CD14-positive monocyte (primary cell): ENCODE measurements at regions not wholly inside any gene's neighbourhood (a gene's known extent, or its start where the extent isn't known, plus 50 kb on each side); places are given as distances from the start of the nearest gene placed in this dataset.

Experiments
- DNase-seq, 3 donors: peaks; one replicate each; pipeline ENCODE4 v3.0.0-alpha.2; 2011 to 2022
- H2AFZ ChIP-seq: 2 replicates; pipeline ENCODE4 v1.6.0; 2012; ENCODE audit warnings: mild to moderate bottlenecking, low read depth, low read length, inconsistent platforms; ENCODE audit not compliant: insufficient read depth, poor library complexity, severe bottlenecking
- H3K27ac ChIP-seq, 2 donors: 1 replicate in 1 of 2; 2 replicates in 1 of 2; pipeline ENCODE4 v1.5.1; 2012 to 2013; ENCODE audit warnings: low read length in 2 of 2, control low read depth in 1 of 2, inconsistent platforms in 1 of 2, low read depth in 1 of 2, mild to moderate bottlenecking in 1 of 2
- H3K27me3 ChIP-seq, 2 donors: one replicate each; pipeline versions ENCODE4 v1.6.0 to v1.6.1; 2011 to 2013; ENCODE audit warnings: low read length in 2 of 2; ENCODE audit not compliant: control insufficient read depth in 2 of 2, insufficient read depth in 2 of 2
- H3K36me3 ChIP-seq, 2 donors: replicated peaks in 1 of 2; 1 replicate in 1 of 2; 2 replicates in 1 of 2; pipeline versions ENCODE4 v1.5.1 to v1.6.1; 2012 to 2013; ENCODE audit warnings: low read length in 2 of 2, control low read depth in 1 of 2, inconsistent platforms in 1 of 2, mild to moderate bottlenecking in 1 of 2; ENCODE audit not compliant: insufficient read depth in 2 of 2, control insufficient read depth in 1 of 2
- H3K4me1 ChIP-seq, 2 donors: 1 replicate in 1 of 2; 2 replicates in 1 of 2; pipeline versions ENCODE4 v1.5.1 to v1.6.1; 2012 to 2013; ENCODE audit warnings: low read length in 2 of 2, control low read depth in 1 of 2, inconsistent platforms in 1 of 2, mild to moderate bottlenecking in 1 of 2, moderate library complexity in 1 of 2; ENCODE audit not compliant: insufficient read depth in 2 of 2, control insufficient read depth in 1 of 2
- H3K4me2 ChIP-seq: replicated peaks from 2 replicates; pipeline ENCODE3; 2012; ENCODE audit warnings: low read length, moderate library complexity, mild to moderate bottlenecking; ENCODE audit not compliant: poor library complexity, severe bottlenecking; ENCODE audit errors: extremely low read depth
- H3K4me3 ChIP-seq, 3 experiments: fragments of 200-600 bp in 1 of 3; sonication (generic) in 1 of 3; replicated peaks in 1 of 3; 1 replicate in 2 of 3; 2 replicates in 1 of 3; pipeline ENCODE4 v1.5.1; 2011 to 2013; ENCODE audit warnings: low read length in 3 of 3, mild to moderate bottlenecking in 3 of 3, control low read depth in 2 of 3, low read depth in 2 of 3, inconsistent platforms in 1 of 3, moderate library complexity in 1 of 3
- H3K79me2 ChIP-seq: 2 replicates; pipeline ENCODE4 v1.6.0; 2012; ENCODE audit warnings: mild to moderate bottlenecking, control low read depth, inconsistent platforms, low read length, moderate library complexity; ENCODE audit not compliant: insufficient read depth
- H3K9ac ChIP-seq: 2 replicates; pipeline ENCODE4 v1.6.0; 2017; ENCODE audit warnings: low read length, mild to moderate bottlenecking; ENCODE audit not compliant: insufficient read depth, poor library complexity, severe bottlenecking
- H3K9me3 ChIP-seq, 2 donors: replicated peaks in 1 of 2; 1 replicate in 1 of 2; 2 replicates in 1 of 2; pipeline versions ENCODE4 v1.5.1 to v1.6.1; 2012 to 2013; ENCODE audit warnings: low read length in 2 of 2, control low read depth in 1 of 2; ENCODE audit not compliant: control insufficient read depth in 1 of 2, insufficient read depth in 1 of 2
- H4K20me1 ChIP-seq: 2 replicates; pipeline ENCODE4 v1.6.0; 2012; ENCODE audit warnings: mild to moderate bottlenecking, low read length, control low read depth, moderate library complexity; ENCODE audit not compliant: insufficient read depth
- H3K27ac Mint-ChIP-seq, 7 donors: one replicate each; pipeline ENCODE4 v1.8.0; 2020; ENCODE audit warnings: mild to moderate bottlenecking in 7 of 7, mixed read lengths in 7 of 7, moderate library complexity in 6 of 7, inconsistent platforms in 2 of 7
- H3K27me3 Mint-ChIP-seq, 3 donors: one replicate each; pipeline ENCODE4 v1.8.0; 2021 to 2022; ENCODE audit warnings: low read depth in 3 of 3, mild to moderate bottlenecking in 3 of 3, mixed read lengths in 3 of 3, moderate library complexity in 3 of 3, inconsistent platforms in 1 of 3
- H3K36me3 Mint-ChIP-seq, 2 donors: one replicate each; pipeline ENCODE4 v1.8.0; 2020; ENCODE audit warnings: mixed read lengths in 2 of 2, inconsistent platforms in 1 of 2, mild to moderate bottlenecking in 1 of 2
- H3K4me1 Mint-ChIP-seq: one replicate; pipeline ENCODE4 v1.8.0; 2020; ENCODE audit warnings: mild to moderate bottlenecking, mixed read lengths
- H3K4me3 Mint-ChIP-seq, 2 donors: one replicate each; pipeline ENCODE4 v1.8.0; 2020; ENCODE audit warnings: mild to moderate bottlenecking in 2 of 2, mixed read lengths in 2 of 2, moderate library complexity in 1 of 2
- H3K9me3 Mint-ChIP-seq, 7 donors: one replicate each; pipeline ENCODE4 v1.8.0; 2020 to 2022; ENCODE audit warnings: mixed read lengths in 7 of 7, mild to moderate bottlenecking in 6 of 7, moderate library complexity in 6 of 7, inconsistent platforms in 2 of 7
- CTCF ChIP-seq: fragments of 200-600 bp; IDR thresholded peaks from one replicate; pipeline ENCODE4 v1.8.0; 2022; ENCODE audit warnings: antibody characterized with exemption, mild to moderate bottlenecking
- WGBS: methylation state at CpG from one replicate; pipeline ENCODE4 v1.1.5; 2013; ENCODE audit warnings: missing lambda C conversion rate; ENCODE audit not compliant: insufficient coverage; 5-methylcytosine and 5-hydroxymethylcytosine counted together
- intact Hi-C, 2 donors: fragments of 100-400 bp; cut with micrococcal nuclease; formaldehyde crosslinking; loops; one replicate each; pipeline versions ENCODE4 v1.15.0 to v1.15.1; 2023

GRCh38 chr5:57549566-57549965, 67.0 kb upstream of the ACTBL2 start:
- TF ChIP-seq CTCF = no peak
- Histone ChIP-seq H3K4me1 (no peaks in the 10 kb centered on the region), H3K4me3 (no peak overlapping the region), H3K79me2 (no peaks in the 10 kb centered on the region), H3K36me3 (no peaks in the 10 kb centered on the region), H3K27ac (no peak overlapping the region), H3K4me2 (no peak overlapping the region), H3K9me3 (peaks cover 0 to 11% of the 10 kb centered on the region in 2 donors), H3K27me3 (no peaks in the 10 kb centered on the region), H4K20me1 (no peaks in the 10 kb centered on the region), H2AFZ (no peak overlapping the region), H3K9ac (no peak overlapping the region)
- peaks cover 0 to 3% (median 2%) of the 10 kb centered on the region in 3 donors for H3K27me3 Mint-ChIP-seq
- no peaks in the 10 kb centered on the region for H3K4me1 Mint-ChIP-seq
- no peak overlapping the region for H3K4me3 Mint-ChIP-seq
- no peak for DNase-seq
- H3K9me3 Mint-ChIP-seq = peaks cover 1 to 20% (median 9%) of the 10 kb centered on the region in 7 donors
- H3K27ac Mint-ChIP-seq = no peak overlapping the region
- intact Hi-C loops = no loop called here
- no peaks in the 10 kb centered on the region for H3K36me3 Mint-ChIP-seq

GRCh38 chr5:57540823-57541222, 58.2 kb upstream of the ACTBL2 start:
- no peak overlapping the region for H3K9ac ChIP-seq
- peaks cover 0 to 5% (median 3%) of the 10 kb centered on the region in 7 donors for H3K9me3 Mint-ChIP-seq
- H3K4me3 Mint-ChIP-seq = no peak overlapping the region
- no peak overlapping the region for H3K27ac Mint-ChIP-seq
- H3K9me3 ChIP-seq = no peaks in the 10 kb centered on the region
- no peak for TF ChIP-seq CTCF
- H3K27ac ChIP-seq = no peak overlapping the region
- intact Hi-C loops = no loop called here
- H3K27me3 ChIP-seq = no peaks in the 10 kb centered on the region
- no peak overlapping the region for H3K4me3 ChIP-seq
- H3K36me3 Mint-ChIP-seq = no peaks in the 10 kb centered on the region
- H3K4me2 ChIP-seq = no peak overlapping the region
- WGBS = no CpG with 5 or more reads among the region's 2 CpGs
- no peaks in the 10 kb centered on the region for H3K79me2 ChIP-seq
- H4K20me1 ChIP-seq = no peaks in the 10 kb centered on the region
- H3K4me1 ChIP-seq = no peaks in the 10 kb centered on the region
- peaks cover 0 to 2% (median 2%) of the 10 kb centered on the region in 3 donors for H3K27me3 Mint-ChIP-seq
- H3K36me3 ChIP-seq = no peaks in the 10 kb centered on the region
- no peaks in the 10 kb centered on the region for H3K4me1 Mint-ChIP-seq
- H2AFZ ChIP-seq = no peak overlapping the region
- no peak for DNase-seq
